RWPE2 (cell line): ENCODE measurements at regions not wholly inside any gene's neighbourhood (a gene's known extent, or its start where the extent isn't known, plus 50 kb on each side); places are given as distances from the start of the nearest gene placed in this dataset.

Experiments
- ATAC-seq: fragments of 200-7000 bp; cut with Tn5 transposase; 3 replicates; pipeline ENCODE4 v1.9.1; 2021; ENCODE audit warnings: low read depth
- DNase-seq: peaks from one replicate; pipeline ENCODE4 v3.0.0-alpha.2; 2020; ENCODE audit warnings: low spot score
- H3K27ac ChIP-seq: fragments of 450-650 bp; 2 replicates; pipeline ENCODE4 v1.5.1; 2017; ENCODE audit warnings: mild to moderate bottlenecking; ENCODE audit not compliant: poor library complexity, severe bottlenecking
- H3K27me3 ChIP-seq: fragments of 250-450 bp; sonication (Bioruptor Pico); 2 replicates; pipeline ENCODE4 v1.5.1; 2021; ENCODE audit warnings: mild to moderate bottlenecking, moderate library complexity; ENCODE audit not compliant: insufficient read depth, poor library complexity, severe bottlenecking
- H3K36me3 ChIP-seq: fragments of 250-450 bp; sonication (Bioruptor Pico); 2 replicates; pipeline ENCODE4 v1.5.1; 2020; ENCODE audit warnings: low read depth, mild to moderate bottlenecking, moderate library complexity
- H3K4me1 ChIP-seq: fragments of 250-450 bp; sonication (Bioruptor Pico); 2 replicates; pipeline ENCODE4 v1.5.1; 2021; ENCODE audit warnings: mild to moderate bottlenecking, moderate library complexity; ENCODE audit not compliant: insufficient read depth, poor library complexity, severe bottlenecking
- H3K4me3 ChIP-seq: fragments of 250-450 bp; sonication (Bioruptor Pico); 2 replicates; pipeline ENCODE4 v1.5.1; 2021; ENCODE audit warnings: mild to moderate bottlenecking, moderate library complexity; ENCODE audit not compliant: severe bottlenecking
- H3K9me3 ChIP-seq: fragments of 250-450 bp; sonication (Bioruptor Pico); 2 replicates; pipeline ENCODE4 v1.5.1; 2021; ENCODE audit warnings: mild to moderate bottlenecking, moderate library complexity; ENCODE audit not compliant: severe bottlenecking
- TF ChIP-seq, protein P1 (sequence below): fragments of 450-650 bp; IDR thresholded peaks from one replicate; pipeline ENCODE4 v1.5.1; 2017; ENCODE audit warnings: mild to moderate bottlenecking, moderate library complexity; ENCODE audit not compliant: poor library complexity, severe bottlenecking

DNA sequence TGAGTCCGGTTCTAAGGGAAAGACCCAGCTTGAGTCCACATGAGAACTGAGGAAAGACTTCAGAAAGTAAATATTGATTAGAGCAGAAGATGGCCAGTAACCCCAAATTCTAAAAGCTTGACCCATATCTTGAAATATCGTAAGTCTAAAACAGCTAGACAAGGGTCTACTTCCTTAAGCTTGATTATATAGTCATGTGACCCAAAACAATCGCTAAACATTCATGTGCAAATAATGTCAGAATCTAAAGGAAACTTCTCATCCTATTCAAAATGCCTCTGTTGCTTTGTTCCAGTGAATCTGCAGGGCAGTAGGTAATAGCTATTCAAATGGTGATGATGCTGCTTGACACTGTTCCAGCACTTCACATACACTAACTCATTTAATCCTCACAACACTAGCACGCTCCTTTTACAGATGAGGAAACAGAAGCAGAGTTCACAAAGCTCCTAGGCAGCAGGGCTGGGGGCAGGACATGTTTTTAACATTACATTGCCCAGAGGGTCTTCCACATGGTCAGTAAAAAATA is 52.6 kb downstream of the TCF20 start:
- DNase-seq (no peak), ATAC-seq (no peak)
- peaks cover 27% of the 10 kb centered on the region for H3K36me3 ChIP-seq
- no peaks in the 10 kb centered on the region for H3K27me3 ChIP-seq
- TF ChIP-seq, protein P1, sequence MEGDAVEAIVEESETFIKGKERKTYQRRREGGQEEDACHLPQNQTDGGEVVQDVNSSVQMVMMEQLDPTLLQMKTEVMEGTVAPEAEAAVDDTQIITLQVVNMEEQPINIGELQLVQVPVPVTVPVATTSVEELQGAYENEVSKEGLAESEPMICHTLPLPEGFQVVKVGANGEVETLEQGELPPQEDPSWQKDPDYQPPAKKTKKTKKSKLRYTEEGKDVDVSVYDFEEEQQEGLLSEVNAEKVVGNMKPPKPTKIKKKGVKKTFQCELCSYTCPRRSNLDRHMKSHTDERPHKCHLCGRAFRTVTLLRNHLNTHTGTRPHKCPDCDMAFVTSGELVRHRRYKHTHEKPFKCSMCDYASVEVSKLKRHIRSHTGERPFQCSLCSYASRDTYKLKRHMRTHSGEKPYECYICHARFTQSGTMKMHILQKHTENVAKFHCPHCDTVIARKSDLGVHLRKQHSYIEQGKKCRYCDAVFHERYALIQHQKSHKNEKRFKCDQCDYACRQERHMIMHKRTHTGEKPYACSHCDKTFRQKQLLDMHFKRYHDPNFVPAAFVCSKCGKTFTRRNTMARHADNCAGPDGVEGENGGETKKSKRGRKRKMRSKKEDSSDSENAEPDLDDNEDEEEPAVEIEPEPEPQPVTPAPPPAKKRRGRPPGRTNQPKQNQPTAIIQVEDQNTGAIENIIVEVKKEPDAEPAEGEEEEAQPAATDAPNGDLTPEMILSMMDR = no peak
- no peaks in the 10 kb centered on the region for H3K9me3 ChIP-seq
- H3K4me3 ChIP-seq = no peak overlapping the region
- H3K27ac ChIP-seq = no peak overlapping the region
- H3K4me1 ChIP-seq = no peaks in the 10 kb centered on the region

DNA sequence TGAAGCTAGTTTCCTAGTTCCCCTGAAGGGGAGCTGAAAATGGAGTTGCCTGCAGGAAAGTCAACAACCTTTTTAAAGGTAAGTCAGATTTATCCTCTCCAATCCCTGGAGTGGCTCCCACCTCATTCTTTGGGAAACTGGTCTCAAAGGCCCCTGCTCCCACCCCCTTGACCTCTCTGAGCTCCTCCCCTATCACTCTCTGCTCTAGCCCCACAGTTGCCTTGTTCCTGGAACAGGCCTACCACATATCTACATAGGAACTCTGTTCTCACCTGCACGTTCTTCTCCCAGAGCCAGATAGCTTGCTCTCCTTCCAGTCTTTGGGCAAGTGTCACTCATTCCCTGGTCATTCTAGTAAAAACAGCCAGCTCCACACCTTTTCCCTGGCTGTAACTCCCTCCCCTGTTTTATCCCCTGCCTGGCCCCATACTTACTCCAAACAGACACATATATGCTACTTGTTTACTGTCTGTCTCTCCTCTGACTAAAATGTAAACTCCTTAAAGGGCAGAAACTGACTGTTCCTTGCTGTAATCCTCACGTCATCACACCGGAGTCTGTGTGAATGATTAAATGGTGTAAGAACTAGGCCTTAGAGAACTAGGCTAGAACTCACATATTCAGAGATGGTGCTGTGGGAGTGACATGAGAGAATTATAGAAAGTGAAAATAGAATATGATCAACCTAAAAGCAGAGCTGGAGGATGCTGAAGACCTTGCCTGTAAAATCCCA is 53.3 kb downstream of the TCF20 start:
- no peaks in the 10 kb centered on the region for H3K4me1 ChIP-seq
- no peak overlapping the region for H3K4me3 ChIP-seq
- TF ChIP-seq, protein P1 = no peak
- ATAC-seq (no peak), DNase-seq (no peak)
- no peaks in the 10 kb centered on the region for H3K27me3 ChIP-seq
- H3K36me3 ChIP-seq = peaks cover 33% of the 10 kb centered on the region
- no peaks in the 10 kb centered on the region for H3K9me3 ChIP-seq
- no peak overlapping the region for H3K27ac ChIP-seq

DNA sequence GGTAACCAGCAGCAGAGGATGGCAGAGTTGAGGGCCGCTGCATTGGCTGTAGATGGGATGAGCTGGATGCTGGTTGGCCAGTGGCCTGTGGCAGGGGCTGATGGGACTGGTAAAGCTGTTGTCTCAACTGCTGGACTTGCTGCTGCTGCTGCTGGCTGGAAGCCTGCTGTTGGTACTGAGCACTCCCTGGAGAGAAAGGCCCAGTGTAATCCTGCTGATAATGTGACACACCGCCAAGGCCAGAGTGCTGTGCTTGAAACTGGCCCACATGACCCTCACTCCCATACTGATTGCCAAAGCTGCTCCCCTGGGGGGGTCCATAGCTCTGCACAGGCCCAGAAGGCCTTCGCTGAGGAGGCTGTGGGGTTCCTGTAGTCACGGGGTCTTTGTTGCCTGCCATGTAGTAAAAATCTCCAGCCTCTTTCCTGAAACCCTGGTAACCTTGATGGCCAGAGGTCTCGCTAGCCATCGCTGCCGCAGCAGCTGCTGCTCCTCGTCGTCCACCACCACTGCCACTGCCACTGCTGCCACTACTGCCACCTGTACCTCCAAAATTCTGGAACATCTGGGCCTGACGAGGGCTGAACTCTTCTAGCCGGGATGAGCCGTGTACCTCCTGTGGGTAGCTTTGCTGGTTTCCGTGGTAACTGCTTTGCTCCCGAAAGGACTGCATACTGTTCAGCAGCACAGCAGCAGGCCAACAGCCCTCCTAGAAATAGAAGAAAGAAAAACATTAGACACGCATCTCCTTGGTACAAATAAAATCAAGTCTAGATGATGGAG is 55.6 kb downstream of the TCF20 start:
- peaks cover 47% of the 10 kb centered on the region for H3K36me3 ChIP-seq
- no peak overlapping the region for H3K27ac ChIP-seq
- H3K4me1 ChIP-seq = no peaks in the 10 kb centered on the region
- H3K9me3 ChIP-seq = no peaks in the 10 kb centered on the region
- TF ChIP-seq, protein P1 = no peak
- H3K27me3 ChIP-seq = no peaks in the 10 kb centered on the region
- no peak overlapping the region for H3K4me3 ChIP-seq
- DNase-seq (no peak), ATAC-seq (no peak)

DNA sequence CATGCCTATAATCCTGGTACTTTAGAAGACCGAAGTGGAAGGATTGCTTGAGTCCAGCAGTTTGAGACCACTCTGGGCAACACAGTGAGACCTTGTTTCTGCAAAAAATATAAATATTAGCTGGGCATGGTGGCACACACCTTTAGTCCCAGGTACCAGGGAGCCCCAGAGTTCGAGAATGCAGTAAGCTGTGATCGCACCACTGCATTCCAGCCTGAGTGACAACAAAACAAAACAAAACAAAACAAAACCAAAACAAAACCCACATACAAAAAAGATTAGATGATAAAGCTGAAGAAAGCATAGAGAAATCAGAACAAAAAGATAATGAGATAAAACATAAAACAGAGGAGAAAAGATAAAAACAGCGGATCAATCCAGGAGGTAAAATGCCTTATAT is 62.1 kb downstream of the TCF20 start:
- no peaks in the 10 kb centered on the region for H3K9me3 ChIP-seq
- no peak overlapping the region for H3K27ac ChIP-seq
- no peaks in the 10 kb centered on the region for H3K4me1 ChIP-seq
- H3K36me3 ChIP-seq = peaks cover 73% of the 10 kb centered on the region
- H3K4me3 ChIP-seq = no peak overlapping the region
- TF ChIP-seq, protein P1 = no peak
- DNase-seq (no peak), ATAC-seq (no peak)
- no peaks in the 10 kb centered on the region for H3K27me3 ChIP-seq
